Trophoblast cell (in vitro differentiated cells and primary cell): ENCODE measurements at regions not wholly inside any gene's neighbourhood (a gene's known extent, or its start where the extent isn't known, plus 50 kb on each side); places are given as distances from the start of the nearest gene placed in this dataset.

Experiments
- DNase-seq, 2 donors: peaks; one replicate each; pipeline ENCODE4 v3.0.0-alpha.2; 2016
- H2AFZ ChIP-seq: 2 replicates; pipeline ENCODE4 v1.6.1; 2013; ENCODE audit warnings: low read length, moderate library complexity, mild to moderate bottlenecking; ENCODE audit not compliant: insufficient read depth, poor library complexity
- H2AK5ac ChIP-seq: 2 replicates; pipeline ENCODE4 v1.6.1; 2013; ENCODE audit warnings: mild to moderate bottlenecking, low read length
- H2BK120ac ChIP-seq: 2 replicates; pipeline ENCODE4 v1.6.1; 2013; ENCODE audit warnings: low read length, mild to moderate bottlenecking, moderate library complexity; ENCODE audit not compliant: insufficient read depth, poor library complexity
- H2BK12ac ChIP-seq: 2 replicates; pipeline ENCODE4 v1.6.1; 2013; ENCODE audit warnings: mild to moderate bottlenecking, low read length, moderate library complexity
- H2BK5ac ChIP-seq: 2 replicates; pipeline ENCODE4 v1.6.1; 2013; ENCODE audit warnings: low read length, low read depth, moderate library complexity, mild to moderate bottlenecking; ENCODE audit not compliant: poor library complexity
- H3K14ac ChIP-seq: 2 replicates; pipeline ENCODE4 v1.6.1; 2013; ENCODE audit warnings: mild to moderate bottlenecking, low read length
- H3K18ac ChIP-seq: 2 replicates; pipeline ENCODE4 v1.6.1; 2013; ENCODE audit warnings: mild to moderate bottlenecking, low read length
- H3K23ac ChIP-seq: 2 replicates; pipeline ENCODE4 v1.6.1; 2013; ENCODE audit warnings: low read length
- H3K27ac ChIP-seq: 2 replicates; pipeline ENCODE4 v1.5.1; 2013; ENCODE audit warnings: low read depth, mild to moderate bottlenecking, inconsistent platforms, low read length, moderate library complexity
- H3K27me3 ChIP-seq: 2 replicates; pipeline ENCODE4 v1.6.1; 2013; ENCODE audit warnings: inconsistent platforms, mild to moderate bottlenecking, low read length, moderate library complexity; ENCODE audit not compliant: insufficient read depth
- H3K36me3 ChIP-seq, 2 experiments: 1 replicate in 1 of 2; 2 replicates in 1 of 2; pipeline ENCODE4 v1.6.1; 2013; ENCODE audit warnings: low read length in 2 of 2, mild to moderate bottlenecking in 2 of 2, moderate library complexity in 1 of 2; ENCODE audit not compliant: insufficient read depth in 2 of 2, control insufficient read depth in 1 of 2
- H3K4ac ChIP-seq: 2 replicates; pipeline ENCODE4 v1.6.1; 2013; ENCODE audit warnings: low read depth, mild to moderate bottlenecking, low read length, moderate library complexity
- H3K4me1 ChIP-seq, 2 experiments: 1 replicate in 1 of 2; 2 replicates in 1 of 2; pipeline ENCODE4 v1.6.1; 2013; ENCODE audit warnings: low read length in 2 of 2, mild to moderate bottlenecking in 2 of 2, moderate library complexity in 1 of 2; ENCODE audit not compliant: insufficient read depth in 2 of 2, control insufficient read depth in 1 of 2
- H3K4me2 ChIP-seq: 2 replicates; pipeline ENCODE4 v1.6.1; 2013; ENCODE audit warnings: inconsistent platforms, mild to moderate bottlenecking, low read length, moderate library complexity
- H3K4me3 ChIP-seq: 2 replicates; pipeline ENCODE4 v1.5.1; 2013; ENCODE audit warnings: mild to moderate bottlenecking, low read depth, low read length, inconsistent platforms
- H3K79me1 ChIP-seq: one replicate; pipeline ENCODE4 v1.6.1; 2013; ENCODE audit warnings: low read length
- H3K79me2 ChIP-seq: 2 replicates; pipeline ENCODE4 v1.6.1; 2013; ENCODE audit warnings: low read length, mild to moderate bottlenecking; ENCODE audit not compliant: control insufficient read depth, insufficient read depth, poor library complexity
- H3K9ac ChIP-seq: 2 replicates; pipeline ENCODE4 v1.6.1; 2013; ENCODE audit warnings: mild to moderate bottlenecking, low read length
- H3K9me3 ChIP-seq: 2 replicates; pipeline ENCODE4 v1.6.1; 2013; ENCODE audit warnings: low read depth, mild to moderate bottlenecking, control low read depth, inconsistent platforms, low read length; ENCODE audit not compliant: insufficient read depth
- H4K12ac ChIP-seq: 2 replicates; pipeline ENCODE4 v1.6.1; 2013; ENCODE audit warnings: low read depth, mild to moderate bottlenecking, low read length, moderate library complexity
- H4K8ac ChIP-seq: 2 replicates; pipeline ENCODE4 v1.6.1; 2013; ENCODE audit warnings: low read depth, mild to moderate bottlenecking, low read length, moderate library complexity
- H4K91ac ChIP-seq: one replicate; pipeline ENCODE4 v1.6.1; 2013; ENCODE audit warnings: low read depth, mild to moderate bottlenecking, low read length, moderate library complexity
- WGBS: extraction: QIAGEN DNeasy Blood & Tissue Kit; methylation state at CpG from one replicate; pipeline ENCODE4 v1.1.7; 2013; ENCODE audit warnings: missing lambda C conversion rate; ENCODE audit not compliant: insufficient read length, insufficient coverage; ENCODE audit errors: extremely low coverage; 5-methylcytosine and 5-hydroxymethylcytosine counted together

DNA sequence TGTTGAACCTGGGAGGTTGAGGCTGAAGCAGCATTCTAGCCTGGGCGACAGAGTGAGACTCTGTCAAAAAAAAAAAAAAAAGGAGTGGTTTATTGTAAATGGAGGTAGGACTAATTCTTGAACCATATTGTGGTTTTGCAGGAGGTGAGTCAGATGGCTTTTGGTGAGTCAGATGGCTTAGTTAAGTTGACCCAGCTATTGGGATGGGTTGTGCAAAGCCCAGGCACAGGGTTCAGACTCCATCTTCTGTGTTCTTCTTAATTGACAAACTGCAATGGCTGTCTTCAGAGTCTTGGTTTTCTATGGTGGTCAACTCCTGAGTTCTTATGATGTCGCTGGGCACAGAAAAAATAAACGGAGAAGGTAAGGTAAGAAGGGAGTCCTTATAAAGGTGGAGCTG lies 182.7 kb downstream of the ADAMTS15 start:
- H3K18ac ChIP-seq: no peak overlapping the region
- H3K9ac ChIP-seq: no peak overlapping the region
- H2AFZ ChIP-seq: no peak overlapping the region
- no peak overlapping the region for H4K12ac ChIP-seq
- no peaks in the 10 kb centered on the region for H3K79me1 ChIP-seq
- no CpG with 5 or more reads among the region's 3 CpGs for WGBS
- H3K4me2 ChIP-seq: no peak overlapping the region
- no peak overlapping the region for H3K23ac ChIP-seq
- no peak overlapping the region for H2BK12ac ChIP-seq
- H4K91ac ChIP-seq: no peak overlapping the region
- no peak overlapping the region for H4K8ac ChIP-seq
- H2AK5ac ChIP-seq: no peak overlapping the region
- no peaks in the 10 kb centered on the region for H3K9me3 ChIP-seq
- no peaks in the 10 kb centered on the region for H3K27me3 ChIP-seq
- peaks cover 1% of the 10 kb centered on the region for H3K79me2 ChIP-seq
- H3K4me1 ChIP-seq: peaks cover 3 to 5% of the 10 kb centered on the region in 2 experiments
- no peak overlapping the region for H3K14ac ChIP-seq
- H2BK120ac ChIP-seq: no peak overlapping the region
- no peak overlapping the region for H2BK5ac ChIP-seq
- H3K4me3 ChIP-seq: no peak overlapping the region
- DNase-seq: peak; percentile 29 to 31
- no peak overlapping the region for H3K27ac ChIP-seq
- no peaks in the 10 kb centered on the region for H3K36me3 ChIP-seq
- no peak overlapping the region for H3K4ac ChIP-seq

DNA sequence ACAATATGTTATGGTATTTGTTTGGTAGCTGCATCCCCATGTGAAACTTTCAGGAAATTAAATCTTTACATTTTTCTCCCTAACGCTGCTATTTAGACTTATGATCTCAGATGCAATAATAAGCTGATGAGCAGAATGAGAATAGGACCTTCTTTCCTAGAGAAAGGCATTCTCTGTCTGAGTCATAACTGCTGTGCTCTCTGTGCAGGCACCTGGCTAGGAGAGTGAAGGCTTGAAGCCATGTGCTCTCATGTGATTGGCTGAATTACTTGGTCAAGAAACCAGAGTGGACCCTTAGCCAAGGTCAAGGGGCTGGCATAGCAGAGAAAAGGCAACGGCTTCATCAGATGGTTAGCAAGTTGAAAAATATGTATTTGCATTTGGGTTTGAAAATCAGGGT lies 185.0 kb downstream of the ADAMTS15 start:
- H4K8ac ChIP-seq: no peak overlapping the region
- no peak overlapping the region for H2AFZ ChIP-seq
- H3K9ac ChIP-seq: no peak overlapping the region
- no peak overlapping the region for H3K23ac ChIP-seq
- H3K4me3 ChIP-seq: no peak overlapping the region
- peaks cover 1% of the 10 kb centered on the region for H3K79me2 ChIP-seq
- no peak overlapping the region for H2BK120ac ChIP-seq
- H3K79me1 ChIP-seq: no peaks in the 10 kb centered on the region
- no peak overlapping the region for H3K4me2 ChIP-seq
- H4K91ac ChIP-seq: no peak overlapping the region
- H2BK12ac ChIP-seq: no peak overlapping the region
- no peak overlapping the region for H2BK5ac ChIP-seq
- H3K9me3 ChIP-seq: no peaks in the 10 kb centered on the region
- no CpG with 5 or more reads among the region's 2 CpGs for whole genome bisulfite sequencing
- no peak overlapping the region for H3K18ac ChIP-seq
- H2AK5ac ChIP-seq: no peak overlapping the region
- no peak overlapping the region for H3K27ac ChIP-seq
- H3K27me3 ChIP-seq: no peaks in the 10 kb centered on the region
- no peak overlapping the region for H3K14ac ChIP-seq
- no peak overlapping the region for H4K12ac ChIP-seq
- no peak overlapping the region for H3K4ac ChIP-seq
- no peaks in the 10 kb centered on the region for H3K36me3 ChIP-seq
- H3K4me1 ChIP-seq: peaks cover 3 to 5% of the 10 kb centered on the region in 2 experiments
- peak in 1 of 2 donors; percentile 75 for DNase-seq

DNA sequence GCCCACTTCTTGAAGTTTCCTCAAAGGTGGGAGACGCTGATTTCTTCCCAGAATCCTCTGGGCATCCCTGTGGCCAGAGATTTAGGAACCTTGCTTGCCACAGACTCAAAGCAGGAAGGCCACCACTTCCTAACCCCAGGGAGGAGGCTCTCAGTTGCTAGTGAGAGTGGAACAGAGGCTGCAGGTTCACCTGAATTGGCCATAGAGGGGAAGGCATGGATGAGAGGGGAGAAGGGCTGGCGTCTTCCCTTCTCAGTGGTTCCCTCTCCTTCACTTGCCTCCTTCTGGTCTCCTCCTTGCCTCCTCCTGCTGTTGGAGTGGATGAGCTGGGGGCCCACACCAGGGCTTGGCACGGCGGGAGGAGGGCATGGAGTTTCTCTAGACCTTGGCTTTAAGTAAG lies 185.7 kb downstream of the ADAMTS15 start:
- Histone ChIP-seq H3K79me2 (peaks cover 1% of the 10 kb centered on the region), H3K4me1 (peaks cover 3 to 5% of the 10 kb centered on the region in 2 experiments), H3K9ac (no peak overlapping the region), H4K12ac (no peak overlapping the region), H3K4me3 (no peak overlapping the region), H2BK120ac (no peak overlapping the region), H3K14ac (no peak overlapping the region), H3K27ac (no peak overlapping the region), H2AK5ac (no peak overlapping the region), H2AFZ (no peak overlapping the region), H3K4me2 (no peak overlapping the region), H3K18ac (no peak overlapping the region), H3K23ac (no peak overlapping the region), H3K27me3 (no peaks in the 10 kb centered on the region), H3K79me1 (no peaks in the 10 kb centered on the region), H2BK5ac (no peak overlapping the region), H3K36me3 (no peaks in the 10 kb centered on the region), H2BK12ac (no peak overlapping the region), H4K8ac (no peak overlapping the region), H3K4ac (no peak overlapping the region), H3K9me3 (no peaks in the 10 kb centered on the region), H4K91ac (no peak overlapping the region)
- WGBS: no CpG with 5 or more reads among the region's 4 CpGs
- DNase-seq: no peak

DNA sequence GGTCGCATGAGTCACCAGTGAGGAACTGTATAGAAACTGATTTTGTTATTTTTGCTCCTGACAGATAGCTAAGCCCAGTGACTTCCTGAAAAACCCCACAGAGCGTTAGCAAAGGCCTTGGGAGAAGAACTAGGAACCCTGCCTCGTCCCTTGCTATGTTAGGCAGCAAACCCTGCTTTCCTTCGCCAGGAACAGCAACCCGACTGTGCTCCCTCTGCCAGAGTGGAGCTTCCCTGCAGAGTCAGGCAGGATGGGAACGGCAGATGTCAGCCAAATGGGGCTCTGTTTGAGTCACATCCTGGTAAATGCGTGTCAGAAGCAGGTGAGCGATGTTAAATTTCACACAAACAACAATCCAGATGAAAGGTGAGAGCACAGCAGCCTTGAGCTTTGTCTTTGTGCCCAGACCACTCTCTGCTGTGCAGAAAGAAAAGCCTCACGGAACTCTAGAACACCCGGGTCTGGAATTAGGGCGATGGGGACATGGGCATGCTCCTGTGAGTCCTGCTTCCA lies 186.6 kb downstream of the ADAMTS15 start:
- Histone ChIP-seq H3K27ac (no peak overlapping the region), H4K8ac (no peak overlapping the region), H2AFZ (no peak overlapping the region), H2BK120ac (no peak overlapping the region), H3K18ac (no peak overlapping the region), H3K27me3 (no peaks in the 10 kb centered on the region), H3K14ac (no peak overlapping the region), H3K79me2 (peaks cover 1% of the 10 kb centered on the region), H2BK12ac (no peak overlapping the region), H4K91ac (no peak overlapping the region), H3K9ac (no peak overlapping the region), H3K4me2 (no peak overlapping the region), H3K4me1 (peaks cover 3 to 5% of the 10 kb centered on the region in 2 experiments), H3K4ac (no peak overlapping the region), H3K9me3 (no peaks in the 10 kb centered on the region), H3K4me3 (no peak overlapping the region), H3K36me3 (no peaks in the 10 kb centered on the region), H2BK5ac (no peak overlapping the region), H2AK5ac (no peak overlapping the region), H4K12ac (no peak overlapping the region), H3K23ac (no peak overlapping the region), H3K79me1 (no peaks in the 10 kb centered on the region)
- WGBS: no CpG with 5 or more reads among the region's 11 CpGs
- no peak for DNase-seq
